HL-60 (cell line): ENCODE measurements at regions not wholly inside any gene's neighbourhood (a gene's known extent, or its start where the extent isn't known, plus 50 kb on each side); places are given as distances from the start of the nearest gene placed in this dataset.

Experiments
- POLR2AphosphoS5 ChIP-seq: IDR thresholded peaks from 2 replicates; pipeline ENCODE4 v1.6.1; 2012; ENCODE audit warnings: low read depth
- TF ChIP-seq, protein P1 (sequence below): IDR thresholded peaks from one replicate; pipeline ENCODE4 v1.5.1; 2011; ENCODE audit warnings: low read length, control low read depth, inconsistent platforms; ENCODE audit not compliant: insufficient read depth

DNA sequence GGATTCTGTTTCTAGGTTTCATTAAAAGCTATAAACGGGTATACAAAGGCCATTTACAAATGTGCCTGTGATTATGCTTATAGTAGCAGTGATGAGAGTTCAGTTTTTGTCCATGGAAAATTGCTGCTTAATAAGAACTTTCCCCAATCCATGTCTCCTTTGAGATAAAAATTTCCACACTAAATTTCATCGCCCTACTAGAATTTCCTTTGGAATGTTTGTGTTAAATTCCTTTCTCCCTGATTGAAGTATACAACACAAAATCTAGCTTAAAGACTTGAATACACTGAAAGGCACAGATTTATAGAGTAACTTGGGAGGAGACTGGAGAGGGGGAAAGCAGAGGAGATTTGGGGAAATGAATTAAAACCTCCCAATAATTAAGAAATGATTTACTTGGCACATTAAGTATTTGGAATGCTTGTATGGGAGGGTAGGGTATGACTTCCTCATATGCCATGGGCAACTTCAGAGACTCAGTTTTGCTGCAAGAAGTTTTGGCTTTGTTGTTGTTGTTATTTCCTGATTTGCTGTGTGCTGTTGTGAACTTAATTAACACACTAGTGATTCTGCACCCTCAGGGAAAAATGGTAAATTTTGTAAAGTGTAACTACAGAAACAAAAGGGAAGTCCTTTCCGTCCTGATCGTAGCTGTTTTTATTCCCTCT is 157.6 kb upstream of the LMO4 start:
- TF ChIP-seq, protein P1, sequence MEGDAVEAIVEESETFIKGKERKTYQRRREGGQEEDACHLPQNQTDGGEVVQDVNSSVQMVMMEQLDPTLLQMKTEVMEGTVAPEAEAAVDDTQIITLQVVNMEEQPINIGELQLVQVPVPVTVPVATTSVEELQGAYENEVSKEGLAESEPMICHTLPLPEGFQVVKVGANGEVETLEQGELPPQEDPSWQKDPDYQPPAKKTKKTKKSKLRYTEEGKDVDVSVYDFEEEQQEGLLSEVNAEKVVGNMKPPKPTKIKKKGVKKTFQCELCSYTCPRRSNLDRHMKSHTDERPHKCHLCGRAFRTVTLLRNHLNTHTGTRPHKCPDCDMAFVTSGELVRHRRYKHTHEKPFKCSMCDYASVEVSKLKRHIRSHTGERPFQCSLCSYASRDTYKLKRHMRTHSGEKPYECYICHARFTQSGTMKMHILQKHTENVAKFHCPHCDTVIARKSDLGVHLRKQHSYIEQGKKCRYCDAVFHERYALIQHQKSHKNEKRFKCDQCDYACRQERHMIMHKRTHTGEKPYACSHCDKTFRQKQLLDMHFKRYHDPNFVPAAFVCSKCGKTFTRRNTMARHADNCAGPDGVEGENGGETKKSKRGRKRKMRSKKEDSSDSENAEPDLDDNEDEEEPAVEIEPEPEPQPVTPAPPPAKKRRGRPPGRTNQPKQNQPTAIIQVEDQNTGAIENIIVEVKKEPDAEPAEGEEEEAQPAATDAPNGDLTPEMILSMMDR = no peak
- no peak for TF ChIP-seq POLR2AphosphoS5
